ENCODE measurements at regions not wholly inside any gene's neighbourhood (a gene's known extent, or its start where the extent isn't known, plus 50 kb on each side); places are given as distances from the start of the nearest gene placed in this dataset.
A peak's percentile ranks its signal among the peaks of the same experiment; 100 is the strongest.

DNA sequence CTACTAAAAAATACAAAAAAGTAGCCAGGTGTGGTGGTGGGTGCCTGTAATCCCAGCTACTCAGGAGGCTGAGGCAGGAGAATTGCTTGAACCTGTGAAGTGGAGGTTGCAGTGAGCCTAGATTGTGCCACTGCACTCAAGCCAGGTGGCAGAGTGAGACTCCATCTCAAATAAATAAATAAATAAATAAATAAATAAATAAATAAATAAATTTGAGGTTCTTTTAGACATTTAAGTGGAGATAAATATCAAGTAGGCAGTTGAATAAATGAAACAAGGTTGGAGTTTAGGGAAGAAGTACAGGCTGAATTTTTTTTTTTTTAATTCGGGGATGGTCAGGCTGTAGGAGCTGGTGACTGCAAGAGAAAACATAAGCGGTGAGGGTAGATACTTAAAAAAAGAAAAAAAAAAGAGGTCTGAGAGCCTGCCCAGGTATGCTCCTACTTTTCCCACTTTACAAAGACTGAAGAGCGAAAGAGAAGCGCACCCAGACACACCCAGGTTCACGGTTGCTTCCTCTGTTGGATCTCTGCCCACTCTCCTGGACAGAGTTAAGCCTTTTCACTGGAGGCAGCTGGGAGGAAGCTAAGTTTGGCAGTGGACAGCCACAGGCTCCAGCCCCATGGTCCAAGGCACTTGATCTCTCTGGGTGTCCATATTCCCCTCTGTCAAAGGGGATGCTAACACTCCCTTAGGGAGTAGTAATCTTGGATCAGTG lies 100.9 kb upstream of the PRDM1 start:
- intact Hi-C loops (cut with DNase I): loop anchor here (10.0 kb wide), 3 partner anchors 90 to 250 kb away; no protein-coding TSS in a partner anchor
- Histone ChIP-seq H3K9me3 (no peaks in the 10 kb centered on the region), H3K27me3 (no peaks in the 10 kb centered on the region), H3K27ac (no peak overlapping the region), H3K36me3 (no peaks in the 10 kb centered on the region), H3K4me3 (replicated peaks in 1 of 3) (no peak overlapping the region), H3K4me1 (peaks cover 11 to 19% of the 10 kb centered on the region in 2 donors)
- no peak for TF ChIP-seq CTCF (IDR thresholded peaks at IDR 0.05)
- TF ChIP-seq POLR2A (IDR thresholded peaks at IDR 0.05): no peak
- WGBS, 2 donors: 31 to 33% methylated on average over 5 of the region's 5 CpGs
- peak; percentile 50 to 55 for DNase-seq

DNA sequence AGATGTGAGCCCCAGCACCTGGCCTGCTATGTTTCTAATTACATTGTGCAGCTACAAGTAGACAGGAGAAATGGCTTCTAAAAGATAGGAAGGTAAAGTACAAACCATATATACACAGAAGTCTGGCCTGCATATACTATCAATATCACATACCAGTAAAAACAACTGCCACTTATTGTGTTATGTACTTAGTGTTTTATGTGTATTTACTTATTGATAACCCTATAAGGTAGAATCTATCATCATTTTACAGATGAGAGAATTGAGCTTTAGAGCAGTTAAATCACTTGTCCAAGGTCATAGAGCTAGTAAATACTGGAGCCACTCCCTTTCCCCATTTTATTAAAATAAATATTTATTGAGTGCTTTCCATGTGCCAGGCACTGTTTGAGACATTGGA lies 102.4 kb upstream of the PRDM1 start:
- no peak for TF ChIP-seq POLR2A (IDR thresholded peaks at IDR 0.05)
- TF ChIP-seq CTCF (IDR thresholded peaks at IDR 0.05): no peak
- no peak overlapping the region for H3K27ac ChIP-seq
- no peak overlapping the region for H3K4me3 ChIP-seq (replicated peaks in 1 of 3)
- no peaks in the 10 kb centered on the region for H3K27me3 ChIP-seq
- no peaks in the 10 kb centered on the region for H3K9me3 ChIP-seq
- no peak for DNase-seq
- H3K36me3 ChIP-seq: no peaks in the 10 kb centered on the region
- intact Hi-C loops (cut with DNase I): loop anchor here (10.0 kb wide), 3 partner anchors 91 to 249 kb away; no protein-coding TSS in a partner anchor
- H3K4me1 ChIP-seq: peaks cover 11 to 19% of the 10 kb centered on the region in 2 donors

DNA sequence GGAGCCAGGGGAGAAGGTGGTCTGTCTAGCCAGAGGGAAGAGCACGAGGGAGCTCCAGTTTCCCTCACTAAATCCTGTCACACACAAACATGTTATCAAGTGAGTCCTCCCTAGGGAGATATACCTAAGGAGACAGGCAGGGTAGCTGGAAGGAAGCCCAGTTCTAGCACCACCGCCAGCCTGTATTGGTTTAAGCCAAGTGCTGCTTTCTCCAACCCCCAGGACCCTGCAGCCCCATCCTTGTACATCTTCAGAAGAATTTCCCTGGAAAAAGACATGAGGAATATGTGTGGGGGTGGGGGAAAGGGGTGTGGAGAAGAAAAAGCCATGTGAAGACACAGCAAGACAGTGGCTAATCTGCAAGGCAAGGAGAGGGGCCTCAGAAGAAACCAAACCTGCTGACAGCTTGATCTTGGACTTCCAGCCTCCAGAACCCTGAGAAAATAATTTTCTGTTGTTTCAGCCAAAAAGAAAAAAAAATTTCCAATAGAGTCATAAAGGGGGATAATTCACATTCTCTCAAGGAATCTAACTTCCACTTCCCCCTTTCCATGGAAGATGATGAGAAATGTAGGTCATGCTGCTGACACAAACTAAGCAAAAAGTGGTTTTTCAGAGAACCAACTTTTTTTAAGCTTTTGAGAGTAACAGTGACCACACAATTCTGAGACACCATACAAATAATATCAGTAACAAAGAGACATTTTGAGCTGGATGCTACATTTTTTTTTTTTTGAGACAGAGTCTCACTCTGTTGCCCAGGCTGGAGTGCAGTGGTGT lies 103.2 kb upstream of the PRDM1 start:
- Histone ChIP-seq H3K27me3 (no peaks in the 10 kb centered on the region), H3K36me3 (no peaks in the 10 kb centered on the region), H3K4me3 (replicated peaks in 1 of 3) (no peak overlapping the region), H3K4me1 (peaks cover 11 to 19% of the 10 kb centered on the region in 2 donors), H3K27ac (no peak overlapping the region), H3K9me3 (no peaks in the 10 kb centered on the region)
- TF ChIP-seq POLR2A (IDR thresholded peaks at IDR 0.05): no peak
- no peak for TF ChIP-seq CTCF (IDR thresholded peaks at IDR 0.05)
- intact Hi-C loops (cut with DNase I): loop anchor here (10.0 kb wide), 3 partner anchors 92 to 248 kb away; no protein-coding TSS in a partner anchor
- DNase-seq: no peak
- WGBS, 2 donors: 73 to 91% methylated on average over 2 of the region's 2 CpGs

- no peaks in the 10 kb centered on the region for H3K9me3 ChIP-seq
- H3K4me3 ChIP-seq (replicated peaks in 1 of 3): no peak overlapping the region
- TF ChIP-seq CTCF (IDR thresholded peaks at IDR 0.05) (no peak), POLR2A (IDR thresholded peaks at IDR 0.05) (no peak)
- H3K4me1 ChIP-seq: peaks cover 11 to 19% of the 10 kb centered on the region in 2 donors
- H3K27ac ChIP-seq: no peak overlapping the region
- no peaks in the 10 kb centered on the region for H3K27me3 ChIP-seq
- no peak for DNase-seq
- 70 to 81% methylated on average over 12 to 15 of the region's 15 CpGs for WGBS, 2 donors
- no peaks in the 10 kb centered on the region for H3K36me3 ChIP-seq
- intact Hi-C loops (cut with DNase I): loop anchor here (10.0 kb wide), 3 partner anchors 93 to 247 kb away; no protein-coding TSS in a partner anchor
Observed at GRCh38 chr6:105981888-105982358, 104.2 kb upstream of the PRDM1 start.

Measured in thyroid gland (tissue), 4 donors.